PC-3 (cell line): ENCODE measurements at regions not wholly inside any gene's neighbourhood (a gene's known extent, or its start where the extent isn't known, plus 50 kb on each side); places are given as distances from the start of the nearest gene placed in this dataset.

ENCODE experiments used
- ATAC-seq: fragments of 200-7000 bp; cut with Tn5 transposase; 2 replicates; pipeline ENCODE4 v1.9.1; 2020; ENCODE audit warnings: mild to moderate bottlenecking, moderate library complexity
- BruUV-seq: library from RNA; stranded (reverse); fragments of 400-500 nt; replicated peaks from 2 replicates; lab custom pipeline; 2021; lab: Mats Ljungman, UMichigan
- CTCF ChIA-PET: fragments of 300-600 bp; sonication (Branson Sonifier 250); formaldehyde crosslinking; loops from one replicate; lab custom pipeline; 2022; ENCODE audit warnings: antibody characterized with exemption; lab: Charles Lee
- POLR2A ChIA-PET: fragments of 300-600 bp; sonication (Branson Sonifier 250); formaldehyde crosslinking; loops from one replicate; lab custom pipeline; 2022; ENCODE audit warnings: antibody characterized with exemption; ENCODE audit not compliant: unreplicated experiment; lab: Charles Lee
- DNase-seq: peaks from one replicate; pipeline ENCODE4 v3.0.0-alpha.2; 2015
- H2AFZ ChIP-seq: fragments of 300-600 bp; sonication (generic); 2 replicates; pipeline ENCODE4 v1.6.0; 2016; ENCODE audit warnings: antibody characterized with exemption, low read length
- H3F3A ChIP-seq: fragments of 300-600 bp; sonication (generic); one replicate; pipeline ENCODE4 v1.6.0; 2017; ENCODE audit warnings: antibody characterized with exemption, low read length, control low read depth, mild to moderate bottlenecking; ENCODE audit not compliant: unreplicated experiment
- H3K27ac ChIP-seq: fragments of 300-600 bp; sonication (generic); 2 replicates; pipeline ENCODE4 v1.5.1; 2016; ENCODE audit warnings: mild to moderate bottlenecking, low read length
- H3K27me3 ChIP-seq: fragments of 300-600 bp; sonication (generic); 2 replicates; pipeline ENCODE4 v1.6.1; 2016; ENCODE audit warnings: low read length, mixed read lengths
- H3K36me3 ChIP-seq: fragments of 300-600 bp; sonication (generic); 2 replicates; pipeline ENCODE4 v1.6.1; 2016; ENCODE audit warnings: low read depth, mixed run types, low read length, mixed read lengths
- H3K4me1 ChIP-seq: fragments of 300-600 bp; sonication (generic); 2 replicates; pipeline ENCODE4 v1.5.1; 2016; ENCODE audit warnings: low read length; ENCODE audit not compliant: insufficient read depth
- H3K4me2 ChIP-seq: fragments of 300-600 bp; sonication (generic); 2 replicates; pipeline ENCODE4 v1.6.0; 2016; ENCODE audit warnings: low read length
- H3K4me3 ChIP-seq: fragments of 300-600 bp; sonication (generic); 2 replicates; pipeline ENCODE4 v1.5.1; 2016; ENCODE audit warnings: mild to moderate bottlenecking, low read length, mixed read lengths
- H3K79me2 ChIP-seq: fragments of 300-600 bp; sonication (generic); 2 replicates; pipeline ENCODE4 v1.6.1; 2017; ENCODE audit warnings: low read length, mixed read lengths
- H3K9ac ChIP-seq: fragments of 300-600 bp; sonication (generic); 2 replicates; pipeline ENCODE4 v1.6.0; 2016; ENCODE audit warnings: mild to moderate bottlenecking, low read length
- H3K9me2 ChIP-seq: fragments of 300-600 bp; sonication (generic); replicated peaks from 2 replicates; pipeline ENCODE4 v1.6.1; 2016; ENCODE audit warnings: mixed run types, low read length, mixed read lengths
- H3K9me3 ChIP-seq: fragments of 300-600 bp; sonication (generic); 2 replicates; pipeline ENCODE4 v1.6.1; 2016; ENCODE audit warnings: low read length, mixed read lengths
- H4K20me1 ChIP-seq: fragments of 300-600 bp; sonication (generic); 2 replicates; pipeline ENCODE4 v1.6.1; 2016; ENCODE audit warnings: low read length, mixed read lengths
- EZH2 ChIP-seq: fragments of 300-600 bp; sonication (generic); IDR thresholded peaks from one replicate; pipeline ENCODE4 v1.6.1; 2017; ENCODE audit warnings: antibody characterized with exemption, mild to moderate bottlenecking, low read length; ENCODE audit not compliant: unreplicated experiment
- EZH2phosphoT487 ChIP-seq: fragments of 300-600 bp; sonication (generic); IDR thresholded peaks from 2 replicates; pipeline ENCODE4 v1.6.1; 2018; ENCODE audit warnings: mild to moderate bottlenecking, antibody characterized with exemption, low read length, borderline replicate concordance
- intact Hi-C: fragments of 100-400 bp; cut with micrococcal nuclease; formaldehyde crosslinking; loops from 2 replicates; pipeline ENCODE4 v1.9.0; 2023
- TF ChIP-seq, protein P1 (sequence below): fragments of 300-600 bp; sonication (generic); conservative IDR thresholded peaks from 2 replicates; pipeline ENCODE4 v1.5.1; 2017; ENCODE audit warnings: antibody characterized with exemption, low read depth, mild to moderate bottlenecking, low read length

DNA sequence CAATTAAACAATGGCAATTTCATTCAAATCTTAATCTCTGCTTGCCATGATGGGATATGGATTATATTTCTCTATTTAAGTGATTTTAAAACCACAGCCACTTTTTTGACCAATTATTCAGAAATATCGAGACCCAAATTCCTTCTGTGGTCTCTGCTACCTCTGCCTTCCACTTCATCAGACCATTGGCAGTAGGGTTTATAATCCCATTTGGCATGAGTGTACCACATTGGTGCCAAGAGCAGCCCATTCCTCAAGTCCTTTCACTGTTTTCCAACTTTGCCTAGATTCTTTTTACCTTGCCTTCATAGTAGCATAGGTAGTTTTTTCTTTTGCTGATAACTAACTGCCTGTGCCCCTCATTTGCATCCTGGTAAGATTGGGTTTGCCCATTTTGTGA is 319.9 kb downstream of the ARL4A start:
- ChIA-PET POLR2A (no interaction called here), CTCF (no interaction called here)
- ATAC-seq (no peak), DNase-seq (no peak)
- H3K27ac ChIP-seq, result no peak overlapping the region
- no TSS peak for BruUV-seq
- H3K9me3 ChIP-seq, result no peaks in the 10 kb centered on the region
- no peaks in the 10 kb centered on the region for H3F3A ChIP-seq
- H3K4me2 ChIP-seq, result no peak overlapping the region
- no peaks in the 10 kb centered on the region for H3K27me3 ChIP-seq
- no peaks in the 10 kb centered on the region for H3K4me1 ChIP-seq
- H3K36me3 ChIP-seq, result no peaks in the 10 kb centered on the region
- no peak overlapping the region for H3K4me3 ChIP-seq
- H2AFZ ChIP-seq, result no peak overlapping the region
- no peak overlapping the region for H3K9ac ChIP-seq
- intact Hi-C loops, result no loop called here
- no peaks in the 10 kb centered on the region for H3K9me2 ChIP-seq
- no peaks in the 10 kb centered on the region for H3K79me2 ChIP-seq
- no peaks in the 10 kb centered on the region for H4K20me1 ChIP-seq
- no peak for TF ChIP-seq EZH2
- TF ChIP-seq, protein P1, sequence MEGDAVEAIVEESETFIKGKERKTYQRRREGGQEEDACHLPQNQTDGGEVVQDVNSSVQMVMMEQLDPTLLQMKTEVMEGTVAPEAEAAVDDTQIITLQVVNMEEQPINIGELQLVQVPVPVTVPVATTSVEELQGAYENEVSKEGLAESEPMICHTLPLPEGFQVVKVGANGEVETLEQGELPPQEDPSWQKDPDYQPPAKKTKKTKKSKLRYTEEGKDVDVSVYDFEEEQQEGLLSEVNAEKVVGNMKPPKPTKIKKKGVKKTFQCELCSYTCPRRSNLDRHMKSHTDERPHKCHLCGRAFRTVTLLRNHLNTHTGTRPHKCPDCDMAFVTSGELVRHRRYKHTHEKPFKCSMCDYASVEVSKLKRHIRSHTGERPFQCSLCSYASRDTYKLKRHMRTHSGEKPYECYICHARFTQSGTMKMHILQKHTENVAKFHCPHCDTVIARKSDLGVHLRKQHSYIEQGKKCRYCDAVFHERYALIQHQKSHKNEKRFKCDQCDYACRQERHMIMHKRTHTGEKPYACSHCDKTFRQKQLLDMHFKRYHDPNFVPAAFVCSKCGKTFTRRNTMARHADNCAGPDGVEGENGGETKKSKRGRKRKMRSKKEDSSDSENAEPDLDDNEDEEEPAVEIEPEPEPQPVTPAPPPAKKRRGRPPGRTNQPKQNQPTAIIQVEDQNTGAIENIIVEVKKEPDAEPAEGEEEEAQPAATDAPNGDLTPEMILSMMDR, result no peak
- TF ChIP-seq EZH2phosphoT487, result no peak

DNA sequence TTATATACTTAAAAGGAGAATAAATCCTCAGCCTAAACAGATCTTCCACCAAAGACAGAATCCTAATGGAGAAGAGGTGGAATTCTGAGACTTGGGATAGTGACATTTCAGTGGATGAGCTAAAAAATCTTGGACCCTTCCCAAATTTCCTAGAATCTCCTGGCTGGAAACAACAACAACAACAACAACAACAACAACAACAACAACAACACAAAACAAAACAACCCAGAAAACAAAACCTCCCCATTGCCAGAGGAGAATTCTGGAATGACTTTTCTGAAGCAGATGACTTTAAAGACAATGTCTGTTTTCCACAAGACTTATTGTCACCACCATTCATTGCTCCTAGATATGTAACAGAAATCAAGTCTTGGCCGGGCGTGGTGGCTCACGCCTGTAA is 322.1 kb downstream of the ARL4A start:
- Histone ChIP-seq H4K20me1 (no peaks in the 10 kb centered on the region), H3K9me3 (no peaks in the 10 kb centered on the region), H3K27ac (no peak overlapping the region), H3K9ac (no peak overlapping the region), H3K4me2 (no peak overlapping the region), H3K4me1 (no peaks in the 10 kb centered on the region), H3K79me2 (no peaks in the 10 kb centered on the region), H3F3A (no peaks in the 10 kb centered on the region), H3K36me3 (no peaks in the 10 kb centered on the region), H3K27me3 (no peaks in the 10 kb centered on the region), H3K4me3 (no peak overlapping the region), H2AFZ (no peak overlapping the region), H3K9me2 (no peaks in the 10 kb centered on the region)
- no TSS peak for BruUV-seq
- TF ChIP-seq, protein P1, result no peak
- no peak for TF ChIP-seq EZH2phosphoT487
- no peak for TF ChIP-seq EZH2
- POLR2A ChIA-PET, result no interaction called here
- DNase-seq, result no peak
- CTCF ChIA-PET, result no interaction called here
- intact Hi-C loops, result no loop called here
- no peak for ATAC-seq

DNA sequence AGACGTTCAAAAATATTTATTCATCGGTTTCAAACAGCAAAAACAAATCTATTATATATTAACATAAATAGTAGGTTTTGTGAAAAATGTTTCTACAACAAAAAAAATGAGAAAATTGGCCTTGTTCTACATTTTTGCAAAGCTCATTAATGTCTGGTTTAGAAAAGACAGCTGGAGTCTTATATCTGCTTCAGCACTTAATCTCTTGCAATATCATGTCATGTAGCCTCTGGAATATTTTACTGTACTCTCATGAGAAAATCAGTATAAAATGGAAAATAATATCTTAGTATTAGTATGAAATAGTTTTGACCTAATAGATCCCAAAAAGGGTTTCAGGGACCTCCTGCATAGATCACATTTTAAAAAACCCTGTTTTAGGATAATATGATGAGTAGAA is 326.6 kb downstream of the ARL4A start:
- no peaks in the 10 kb centered on the region for H3K36me3 ChIP-seq
- H3F3A ChIP-seq, result no peaks in the 10 kb centered on the region
- H3K27ac ChIP-seq, result no peak overlapping the region
- H2AFZ ChIP-seq, result no peak overlapping the region
- H3K9me3 ChIP-seq, result no peaks in the 10 kb centered on the region
- intact Hi-C loops, result no loop called here
- H4K20me1 ChIP-seq, result no peaks in the 10 kb centered on the region
- no peaks in the 10 kb centered on the region for H3K79me2 ChIP-seq
- H3K4me1 ChIP-seq, result peaks cover 16% of the 10 kb centered on the region
- no TSS peak for BruUV-seq
- no peak for TF ChIP-seq EZH2phosphoT487
- TF ChIP-seq, protein P1, result no peak
- TF ChIP-seq EZH2, result no peak
- H3K27me3 ChIP-seq, result no peaks in the 10 kb centered on the region
- DNase-seq (no peak), ATAC-seq (no peak)
- H3K4me3 ChIP-seq, result no peak overlapping the region
- CTCF ChIA-PET, result no interaction called here
- no peak overlapping the region for H3K9ac ChIP-seq
- no peak overlapping the region for H3K4me2 ChIP-seq
- H3K9me2 ChIP-seq, result no peaks in the 10 kb centered on the region
- POLR2A ChIA-PET, result no interaction called here
